ENCODE measurements at regions not wholly inside any gene's neighbourhood (a gene's known extent, or its start where the extent isn't known, plus 50 kb on each side); places are given as distances from the start of the nearest gene placed in this dataset.

DNA sequence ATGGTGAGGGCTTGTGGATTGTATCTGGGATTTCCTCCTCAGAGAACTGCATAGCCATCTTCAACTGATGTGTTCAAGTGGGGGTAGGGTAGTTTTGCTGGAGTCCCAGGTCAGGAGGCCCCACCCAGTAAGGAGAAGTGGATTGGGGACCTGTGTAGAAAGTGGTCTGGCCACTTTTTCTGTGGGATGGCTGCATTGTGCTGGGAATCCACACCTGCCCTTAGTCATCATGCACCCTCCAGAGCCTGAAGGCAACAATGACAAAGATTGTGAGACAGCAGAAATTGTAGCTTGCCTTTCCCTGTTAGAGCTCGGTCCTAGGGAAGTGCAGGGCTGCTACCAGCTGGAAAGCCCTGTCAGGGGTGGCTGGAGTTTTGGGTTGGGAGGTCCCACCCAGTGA lies 255.4 kb downstream of the NDFIP2 start:
- TF ChIP-seq CTCF (IDR thresholded peaks at IDR 0.05) (no peak), POLR2A (IDR thresholded peaks at IDR 0.05) (no peak)
